Vagina (tissue), 2 donors: ENCODE measurements at regions not wholly inside any gene's neighbourhood (a gene's known extent, or its start where the extent isn't known, plus 50 kb on each side); places are given as distances from the start of the nearest gene placed in this dataset.

Experiments
- CTCF ChIP-seq, 3 experiments: fragments of 450-650 bp in 2 of 3; fragments of 200-600 bp in 1 of 3; sonication (generic) in 1 of 3; IDR thresholded peaks; one replicate each; pipeline ENCODE4 v1.5.1; 2017 to 2019; ENCODE audit warnings: antibody characterized with exemption in 3 of 3, mild to moderate bottlenecking in 2 of 3, moderate library complexity in 2 of 3
- POLR2A ChIP-seq, 2 donors: fragments of 450-650 bp; IDR thresholded peaks; one replicate each; pipeline ENCODE4 v1.6.1; 2017; ENCODE audit warnings: antibody characterized with exemption in 2 of 2, mild to moderate bottlenecking in 2 of 2, moderate library complexity in 2 of 2
- POLR2AphosphoS5 ChIP-seq, 2 donors: sonication (generic); formaldehyde crosslinking; IDR thresholded peaks; one replicate each; pipeline ENCODE4 v1.9.0; 2017; ENCODE audit warnings: antibody characterized with exemption in 2 of 2, mild to moderate bottlenecking in 2 of 2, low read depth in 1 of 2; ENCODE audit not compliant: insufficient read depth in 1 of 2

GRCh38 chr2:103289105-103289725, 527.4 kb downstream of the TMEM182 start:
- TF ChIP-seq CTCF (IDR thresholded peaks at IDR 0.05) (no peak), POLR2AphosphoS5 (IDR thresholded peaks at IDR 0.05; ENCODE audit: insufficient read depth in 1 of 2, low read depth in 1 of 2) (no peak), POLR2A (IDR thresholded peaks at IDR 0.05) (no peak)
